Breast epithelium (tissue), 4 donors: ENCODE measurements at regions not wholly inside any gene's neighbourhood (a gene's known extent, or its start where the extent isn't known, plus 50 kb on each side); places are given as distances from the start of the nearest gene placed in this dataset.

ENCODE experiments used
- DNase-seq, 2 donors: peaks; one replicate each; pipeline ENCODE4 v3.0.0-alpha.2; 2019; ENCODE audit warnings: low spot score in 2 of 2
- H3K27ac ChIP-seq, 2 donors: fragments of 200-600 bp; sonication (generic) in 1 of 2; one replicate each; pipeline ENCODE4 v1.5.1; 2016 to 2019; ENCODE audit warnings: mild to moderate bottlenecking in 1 of 2
- H3K27me3 ChIP-seq, 2 donors: fragments of 200-600 bp; sonication (generic) in 1 of 2; one replicate each; pipeline versions ENCODE4 v1.5.1 to v1.6.0; 2017 to 2019; ENCODE audit warnings: control low read depth in 1 of 2, mild to moderate bottlenecking in 1 of 2
- H3K36me3 ChIP-seq: fragments of 200-600 bp; one replicate; pipeline ENCODE4 v1.5.1; 2019
- H3K4me1 ChIP-seq, 2 donors: fragments of 200-600 bp; sonication (generic); one replicate each; pipeline ENCODE4 v1.5.1; 2016 to 2019; ENCODE audit warnings: control low read depth in 1 of 2
- H3K4me3 ChIP-seq, 3 donors: fragments of 200-600 bp; sonication (generic); 1 replicate in 2 of 3; 2 replicates in 1 of 3; pipeline ENCODE4 v1.5.1; 2016 to 2019; ENCODE audit warnings: mild to moderate bottlenecking in 3 of 3, moderate library complexity in 2 of 3
- H3K9me3 ChIP-seq, 2 donors: fragments of 200-600 bp; sonication (generic) in 1 of 2; one replicate each; pipeline ENCODE4 v1.5.1; 2016 to 2019; ENCODE audit warnings: control low read depth in 1 of 2
- POLR2A ChIP-seq: fragments of 450-650 bp; IDR thresholded peaks from one replicate; pipeline ENCODE4 v1.6.1; 2016; ENCODE audit warnings: antibody characterized with exemption, mild to moderate bottlenecking, moderate library complexity
- POLR2AphosphoS5 ChIP-seq, 3 donors: sonication (generic); formaldehyde crosslinking; IDR thresholded peaks; one replicate each; pipeline ENCODE4 v1.6.1; 2017; ENCODE audit warnings: antibody characterized with exemption in 3 of 3
- intact Hi-C: fragments of 100-400 bp; cut with DNase I; formaldehyde crosslinking; loops from one replicate; pipeline ENCODE4 v1.15.1; 2023; ENCODE audit warnings: low total_unique reads
- TF ChIP-seq, protein P1 (sequence below), 3 donors: fragments of 450-650 bp; IDR thresholded peaks; one replicate each; pipeline ENCODE4 v1.5.1; 2016 to 2017; ENCODE audit warnings: antibody characterized with exemption in 3 of 3, mild to moderate bottlenecking in 3 of 3, moderate library complexity in 3 of 3

DNA sequence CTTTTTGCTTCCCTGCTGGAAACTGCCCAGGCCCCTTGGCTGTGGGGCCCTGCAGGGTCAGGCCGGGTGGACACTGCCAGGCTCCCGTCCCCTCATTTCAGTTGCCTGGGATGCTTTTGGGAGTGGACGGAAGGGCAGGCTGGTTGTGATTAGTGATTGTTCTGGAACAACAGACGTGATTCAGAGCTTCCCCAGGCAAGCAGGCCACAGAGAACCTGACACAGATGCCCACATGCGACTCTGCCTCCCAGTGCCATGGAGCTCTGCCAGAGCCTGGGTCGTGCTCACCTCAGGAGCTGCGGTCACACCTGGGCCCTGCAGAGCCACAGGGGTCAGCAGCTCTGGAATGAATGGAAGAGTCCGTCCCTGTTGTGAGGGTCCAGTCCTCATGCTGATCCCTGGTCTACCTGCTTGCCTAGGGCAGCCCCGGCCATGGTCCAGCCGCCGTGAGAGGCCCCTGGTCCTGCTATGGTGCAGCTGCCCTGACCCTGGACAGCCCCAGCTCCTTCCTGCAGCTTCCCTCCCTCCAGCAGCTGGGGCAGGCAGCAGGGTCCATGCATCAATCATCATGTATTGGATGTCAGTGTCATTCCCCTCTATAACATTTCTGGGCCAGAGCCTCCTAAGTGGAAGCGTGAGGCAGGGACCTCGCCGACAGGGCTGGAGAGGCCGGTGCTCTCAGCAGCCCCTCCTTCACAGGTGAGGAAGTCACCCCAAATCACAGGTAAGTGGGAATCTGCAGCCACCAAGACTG lies 518.6 kb upstream of the MYT1L start:
- no peak for DNase-seq
- Histone ChIP-seq H3K9me3 (no peaks in the 10 kb centered on the region), H3K27ac (no peak overlapping the region), H3K36me3 (no peaks in the 10 kb centered on the region), H3K27me3 (no peaks in the 10 kb centered on the region), H3K4me1 (no peaks in the 10 kb centered on the region), H3K4me3 (no peak overlapping the region)
- no peak for TF ChIP-seq POLR2A
- TF ChIP-seq, protein P1, sequence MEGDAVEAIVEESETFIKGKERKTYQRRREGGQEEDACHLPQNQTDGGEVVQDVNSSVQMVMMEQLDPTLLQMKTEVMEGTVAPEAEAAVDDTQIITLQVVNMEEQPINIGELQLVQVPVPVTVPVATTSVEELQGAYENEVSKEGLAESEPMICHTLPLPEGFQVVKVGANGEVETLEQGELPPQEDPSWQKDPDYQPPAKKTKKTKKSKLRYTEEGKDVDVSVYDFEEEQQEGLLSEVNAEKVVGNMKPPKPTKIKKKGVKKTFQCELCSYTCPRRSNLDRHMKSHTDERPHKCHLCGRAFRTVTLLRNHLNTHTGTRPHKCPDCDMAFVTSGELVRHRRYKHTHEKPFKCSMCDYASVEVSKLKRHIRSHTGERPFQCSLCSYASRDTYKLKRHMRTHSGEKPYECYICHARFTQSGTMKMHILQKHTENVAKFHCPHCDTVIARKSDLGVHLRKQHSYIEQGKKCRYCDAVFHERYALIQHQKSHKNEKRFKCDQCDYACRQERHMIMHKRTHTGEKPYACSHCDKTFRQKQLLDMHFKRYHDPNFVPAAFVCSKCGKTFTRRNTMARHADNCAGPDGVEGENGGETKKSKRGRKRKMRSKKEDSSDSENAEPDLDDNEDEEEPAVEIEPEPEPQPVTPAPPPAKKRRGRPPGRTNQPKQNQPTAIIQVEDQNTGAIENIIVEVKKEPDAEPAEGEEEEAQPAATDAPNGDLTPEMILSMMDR (IDR thresholded peaks at IDR 0.05) = no peak
- TF ChIP-seq POLR2AphosphoS5 (IDR thresholded peaks at IDR 0.05) = no peak
- intact Hi-C loops = no loop called here

DNA sequence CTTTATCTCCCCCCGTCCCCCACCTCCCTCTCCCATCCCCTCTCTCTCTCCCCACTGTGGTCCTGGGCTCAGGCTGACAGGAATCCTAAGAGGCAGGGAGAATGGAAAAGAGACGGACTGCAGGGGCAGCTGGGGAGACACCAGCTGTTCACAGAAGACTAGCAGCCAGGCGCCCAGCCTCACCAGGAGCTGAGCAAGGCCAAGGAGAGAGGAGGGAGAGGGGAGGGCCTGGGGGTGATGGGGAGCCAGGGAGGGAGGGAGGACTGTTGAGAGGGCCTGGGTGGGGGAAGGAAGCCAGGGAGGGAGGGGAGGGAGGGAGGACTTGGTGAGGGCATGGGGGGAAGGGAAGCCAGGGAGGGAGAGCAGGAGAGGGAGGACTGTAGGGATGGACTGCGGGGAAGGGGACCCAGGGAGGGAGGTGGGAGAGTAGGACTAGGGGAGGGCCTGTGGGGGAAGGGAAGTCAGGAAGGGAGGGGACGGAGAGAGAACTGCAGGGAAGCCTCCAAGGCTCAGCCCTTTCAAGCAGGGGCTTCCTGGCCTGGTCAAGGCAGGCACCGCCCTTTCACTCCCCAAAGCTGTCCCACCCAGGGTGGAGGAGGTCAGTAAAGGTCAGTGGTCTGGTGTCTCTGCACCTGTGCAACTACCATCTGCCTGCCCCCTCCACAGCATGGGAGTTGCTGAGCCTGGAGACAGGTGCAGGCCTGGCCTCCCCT lies 517.7 kb upstream of the MYT1L start:
- Histone ChIP-seq H3K9me3 (no peaks in the 10 kb centered on the region), H3K4me3 (no peak overlapping the region), H3K36me3 (no peaks in the 10 kb centered on the region), H3K27me3 (no peaks in the 10 kb centered on the region), H3K27ac (no peak overlapping the region), H3K4me1 (no peaks in the 10 kb centered on the region)
- TF ChIP-seq POLR2AphosphoS5 (IDR thresholded peaks at IDR 0.05) = no peak
- TF ChIP-seq, protein P1 (IDR thresholded peaks at IDR 0.05) = no peak
- TF ChIP-seq POLR2A = no peak
- DNase-seq = no peak
- intact Hi-C loops = no loop called here

DNA sequence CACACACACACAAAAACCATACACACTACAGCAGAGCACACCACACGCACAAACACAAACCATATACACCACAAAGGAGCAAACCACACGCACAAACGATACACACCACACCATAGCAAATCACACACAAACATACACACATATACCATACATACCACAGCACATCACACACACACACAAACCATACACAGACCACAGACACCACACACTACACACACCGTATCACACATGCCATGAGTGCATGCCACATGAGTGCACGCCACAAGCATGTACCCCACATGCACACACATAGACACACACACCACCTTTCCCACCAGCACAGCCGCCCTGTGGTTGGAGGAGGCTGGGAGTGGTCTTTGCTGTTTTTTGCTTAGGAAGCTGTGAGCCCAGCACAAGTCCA lies 517.1 kb upstream of the MYT1L start:
- DNase-seq = no peak
- H3K36me3 ChIP-seq = no peaks in the 10 kb centered on the region
- no peak overlapping the region for H3K27ac ChIP-seq
- H3K27me3 ChIP-seq = no peaks in the 10 kb centered on the region
- intact Hi-C loops = no loop called here
- TF ChIP-seq, protein P1 (IDR thresholded peaks at IDR 0.05) = no peak
- no peak for TF ChIP-seq POLR2A
- TF ChIP-seq POLR2AphosphoS5 (IDR thresholded peaks at IDR 0.05) = no peak
- no peaks in the 10 kb centered on the region for H3K4me1 ChIP-seq
- H3K9me3 ChIP-seq = no peaks in the 10 kb centered on the region
- H3K4me3 ChIP-seq = no peak overlapping the region

DNA sequence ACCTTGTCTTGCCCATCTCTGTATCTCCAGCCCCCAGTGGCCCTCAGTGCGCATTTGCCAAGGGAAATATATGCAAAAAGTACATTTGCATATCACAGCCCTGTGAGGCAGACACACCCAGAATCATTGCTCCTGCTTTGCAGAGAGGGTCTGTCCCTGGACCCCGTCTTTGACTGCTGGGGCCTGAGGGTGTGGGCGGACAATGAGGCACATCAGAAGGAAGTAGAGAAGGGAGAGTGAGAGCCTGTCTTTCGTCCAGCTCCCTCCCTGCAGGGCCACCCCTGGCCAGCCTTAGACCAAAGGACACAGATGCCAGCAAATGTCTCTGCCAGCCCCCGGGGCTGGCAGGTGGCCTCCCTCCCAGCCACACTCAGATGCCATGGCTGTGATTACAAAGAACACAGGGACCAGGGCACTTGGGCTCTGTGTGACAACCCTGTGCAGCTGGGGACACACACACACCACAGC lies 516.2 kb upstream of the MYT1L start:
- no peaks in the 10 kb centered on the region for H3K4me1 ChIP-seq
- no peaks in the 10 kb centered on the region for H3K9me3 ChIP-seq
- H3K36me3 ChIP-seq = no peaks in the 10 kb centered on the region
- DNase-seq = no peak
- TF ChIP-seq POLR2A (no peak), POLR2AphosphoS5 (IDR thresholded peaks at IDR 0.05) (no peak)
- TF ChIP-seq, protein P1 (IDR thresholded peaks at IDR 0.05) = no peak
- no peak overlapping the region for H3K27ac ChIP-seq
- intact Hi-C loops = no loop called here
- H3K27me3 ChIP-seq = no peaks in the 10 kb centered on the region
- H3K4me3 ChIP-seq = no peak overlapping the region
